Nephron (organoid): ENCODE measurements at regions not wholly inside any gene's neighbourhood (a gene's known extent, or its start where the extent isn't known, plus 50 kb on each side); places are given as distances from the start of the nearest gene placed in this dataset.

Source experiments
- H3K27ac Mint-ChIP-seq, 3 experiments: 2 replicates each; pipeline ENCODE4 v1.8.0; 2020; ENCODE audit warnings: mixed read lengths in 3 of 3, mild to moderate bottlenecking in 2 of 3, moderate library complexity in 1 of 3
- H3K27me3 Mint-ChIP-seq: 2 replicates; pipeline ENCODE4 v1.8.0; 2021; ENCODE audit warnings: low read depth, mild to moderate bottlenecking, moderate library complexity, mixed read lengths
- H3K36me3 Mint-ChIP-seq: 2 replicates; pipeline ENCODE4 v1.8.0; 2020; ENCODE audit warnings: low read depth, mixed read lengths
- H3K4me1 Mint-ChIP-seq: 2 replicates; pipeline ENCODE4 v1.8.0; 2020; ENCODE audit warnings: mixed read lengths
- H3K4me3 Mint-ChIP-seq, 3 experiments: 2 replicates each; pipeline ENCODE4 v1.8.0; 2020; ENCODE audit warnings: mild to moderate bottlenecking in 3 of 3, mixed read lengths in 3 of 3, moderate library complexity in 2 of 3
- H3K9me3 Mint-ChIP-seq: 2 replicates; pipeline ENCODE4 v1.8.0; 2020; ENCODE audit warnings: mixed read lengths
- TF ChIP-seq, protein P1 (sequence below), 3 experiments: fragments of 200-600 bp; sonication (generic); IDR thresholded peaks; one replicate each; pipeline ENCODE4 v1.5.0; 2021; ENCODE audit warnings: antibody characterized with exemption in 3 of 3; ENCODE audit not compliant: unreplicated experiment in 3 of 3

DNA sequence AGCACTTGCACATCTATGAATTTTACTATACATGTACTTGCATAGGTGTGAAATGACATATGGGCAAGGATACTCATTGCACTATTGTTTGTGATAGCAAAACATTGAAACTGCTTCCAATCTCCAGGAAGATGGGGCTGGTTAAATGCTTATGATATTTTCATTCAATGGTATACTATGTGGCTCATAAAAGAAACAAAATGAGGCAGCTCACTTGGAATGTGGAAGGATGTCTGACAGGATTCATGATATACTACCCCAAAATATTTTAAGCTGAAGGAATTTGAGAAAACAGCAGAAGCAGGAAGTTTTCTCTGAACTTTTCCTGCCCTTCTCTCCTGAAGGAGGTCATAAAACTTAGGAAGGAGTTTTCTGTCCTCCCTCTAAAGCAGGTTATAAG is 99.6 kb upstream of the CAST start:
- TF ChIP-seq, protein P1, sequence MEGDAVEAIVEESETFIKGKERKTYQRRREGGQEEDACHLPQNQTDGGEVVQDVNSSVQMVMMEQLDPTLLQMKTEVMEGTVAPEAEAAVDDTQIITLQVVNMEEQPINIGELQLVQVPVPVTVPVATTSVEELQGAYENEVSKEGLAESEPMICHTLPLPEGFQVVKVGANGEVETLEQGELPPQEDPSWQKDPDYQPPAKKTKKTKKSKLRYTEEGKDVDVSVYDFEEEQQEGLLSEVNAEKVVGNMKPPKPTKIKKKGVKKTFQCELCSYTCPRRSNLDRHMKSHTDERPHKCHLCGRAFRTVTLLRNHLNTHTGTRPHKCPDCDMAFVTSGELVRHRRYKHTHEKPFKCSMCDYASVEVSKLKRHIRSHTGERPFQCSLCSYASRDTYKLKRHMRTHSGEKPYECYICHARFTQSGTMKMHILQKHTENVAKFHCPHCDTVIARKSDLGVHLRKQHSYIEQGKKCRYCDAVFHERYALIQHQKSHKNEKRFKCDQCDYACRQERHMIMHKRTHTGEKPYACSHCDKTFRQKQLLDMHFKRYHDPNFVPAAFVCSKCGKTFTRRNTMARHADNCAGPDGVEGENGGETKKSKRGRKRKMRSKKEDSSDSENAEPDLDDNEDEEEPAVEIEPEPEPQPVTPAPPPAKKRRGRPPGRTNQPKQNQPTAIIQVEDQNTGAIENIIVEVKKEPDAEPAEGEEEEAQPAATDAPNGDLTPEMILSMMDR (IDR thresholded peaks at IDR 0.05; ENCODE audit: unreplicated experiment in 3 of 3), result no peak
- Mint-ChIP-seq H3K27me3 (no peaks in the 10 kb centered on the region), H3K4me1 (no peaks in the 10 kb centered on the region), H3K9me3 (peaks cover 2% of the 10 kb centered on the region), H3K36me3 (no peaks in the 10 kb centered on the region), H3K4me3 (no peak overlapping the region), H3K27ac (no peak overlapping the region)

GRCh38 chr5:96563816-96564215 is 98.4 kb upstream of the CAST start:
- no peaks in the 10 kb centered on the region for H3K27me3 Mint-ChIP-seq
- no peaks in the 10 kb centered on the region for H3K9me3 Mint-ChIP-seq
- no peak overlapping the region for H3K27ac Mint-ChIP-seq
- H3K36me3 Mint-ChIP-seq, result no peaks in the 10 kb centered on the region
- H3K4me1 Mint-ChIP-seq, result no peaks in the 10 kb centered on the region
- H3K4me3 Mint-ChIP-seq, result no peak overlapping the region
- TF ChIP-seq, protein P1 (IDR thresholded peaks at IDR 0.05; ENCODE audit: unreplicated experiment in 3 of 3), result no peak

DNA sequence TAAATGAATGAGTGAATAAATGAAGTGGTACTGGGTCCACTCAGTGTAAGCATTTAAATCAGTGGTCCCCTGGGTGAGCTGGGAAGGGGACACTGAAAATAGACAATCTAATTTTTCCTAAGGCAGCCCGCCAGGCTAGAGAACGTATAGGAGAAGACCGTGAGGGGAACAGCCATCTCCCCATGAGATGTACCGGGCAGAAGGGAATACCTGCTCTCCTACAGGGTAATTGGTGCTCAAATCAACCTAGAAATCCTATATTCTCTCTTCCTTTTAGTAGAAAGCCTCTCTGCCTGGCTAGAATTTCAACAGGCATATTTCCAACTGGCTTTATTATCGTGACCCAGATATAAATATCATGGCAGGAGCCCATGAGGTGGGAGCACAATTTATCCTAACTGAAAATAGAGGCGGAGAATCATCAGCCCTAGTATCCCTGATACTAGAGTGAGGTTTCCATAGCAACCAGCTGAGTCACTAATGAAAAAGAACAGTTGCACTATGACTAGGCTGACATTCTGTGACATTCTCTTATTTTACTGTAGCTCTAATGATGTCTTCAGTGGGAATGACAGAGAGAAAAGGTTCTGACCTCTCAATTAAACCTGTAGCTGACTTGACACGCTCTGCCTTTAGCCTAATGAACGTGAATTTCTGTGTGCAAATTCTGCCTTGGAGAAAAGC is 96.5 kb upstream of the CAST start:
- Mint-ChIP-seq H3K4me3 (no peak overlapping the region), H3K27me3 (no peaks in the 10 kb centered on the region), H3K4me1 (no peaks in the 10 kb centered on the region), H3K36me3 (no peaks in the 10 kb centered on the region), H3K27ac (no peak overlapping the region), H3K9me3 (no peaks in the 10 kb centered on the region)
- TF ChIP-seq, protein P1 (IDR thresholded peaks at IDR 0.05; ENCODE audit: unreplicated experiment in 3 of 3), result no peak

DNA sequence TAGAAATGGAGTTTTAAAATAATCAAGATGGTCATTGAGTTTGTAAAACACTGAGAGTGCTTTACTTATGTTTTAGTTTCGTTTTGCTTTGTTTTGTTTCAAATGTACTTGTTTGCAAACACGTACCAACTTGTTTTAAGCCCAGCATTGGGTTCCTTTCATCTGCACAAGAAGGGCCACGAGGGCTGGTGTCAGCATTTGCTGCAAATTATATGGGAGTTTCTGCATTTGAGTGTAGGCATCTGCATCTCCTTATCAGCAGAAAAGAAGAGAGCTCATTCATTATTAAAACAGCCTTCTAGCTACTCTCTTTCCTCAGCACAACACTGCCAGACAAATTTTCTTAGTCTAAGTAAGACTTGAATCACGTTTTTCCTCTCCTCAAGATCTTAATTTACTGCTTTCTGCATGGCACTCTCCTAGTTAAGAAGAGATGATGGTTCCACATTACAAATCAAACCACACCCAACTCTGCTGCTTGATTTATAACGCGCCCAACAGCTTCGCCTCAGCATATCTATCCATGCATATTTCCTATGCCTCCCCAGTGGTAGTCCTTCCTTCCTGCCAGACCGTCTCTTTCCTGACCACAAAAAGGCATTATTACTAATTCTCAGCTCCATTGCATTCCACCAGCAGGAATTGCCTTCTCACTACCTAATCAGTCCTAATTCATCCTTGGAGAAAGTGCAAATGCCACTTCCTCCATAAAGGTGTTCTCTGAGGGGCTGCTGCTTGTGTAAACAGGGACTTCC is 95.2 kb upstream of the CAST start:
- no peaks in the 10 kb centered on the region for H3K36me3 Mint-ChIP-seq
- no peak overlapping the region for H3K4me3 Mint-ChIP-seq
- no peaks in the 10 kb centered on the region for H3K4me1 Mint-ChIP-seq
- H3K27ac Mint-ChIP-seq, result no peak overlapping the region
- TF ChIP-seq, protein P1 (IDR thresholded peaks at IDR 0.05; ENCODE audit: unreplicated experiment in 3 of 3), result no peak
- H3K27me3 Mint-ChIP-seq, result no peaks in the 10 kb centered on the region
- no peaks in the 10 kb centered on the region for H3K9me3 Mint-ChIP-seq

DNA sequence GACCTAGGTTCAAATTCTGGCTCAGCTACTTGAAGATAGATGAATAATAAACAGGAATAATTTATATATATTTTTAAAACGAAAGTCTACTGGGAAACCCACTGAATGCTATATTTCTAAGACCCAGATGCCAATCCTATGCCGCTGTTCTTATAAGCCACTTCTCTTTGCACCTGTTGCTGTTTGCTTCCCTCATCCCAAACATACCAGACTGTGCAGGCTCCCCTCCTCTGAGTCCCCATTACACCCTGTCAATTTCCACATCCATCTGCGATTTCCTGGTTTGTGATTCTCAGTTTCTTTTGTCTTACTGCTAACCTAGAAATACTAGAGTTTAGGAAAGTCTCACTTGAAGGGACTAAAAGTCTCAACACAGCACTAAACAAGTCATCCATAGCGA is 92.8 kb upstream of the CAST start:
- Mint-ChIP-seq H3K27me3 (no peaks in the 10 kb centered on the region), H3K27ac (peak overlapping the region in 2 of 3 experiments; percentile 63 to 69), H3K36me3 (no peaks in the 10 kb centered on the region), H3K4me1 (no peaks in the 10 kb centered on the region), H3K9me3 (no peaks in the 10 kb centered on the region), H3K4me3 (no peak overlapping the region)
- TF ChIP-seq, protein P1 (IDR thresholded peaks at IDR 0.05; ENCODE audit: unreplicated experiment in 3 of 3), result no peak
